HCT116 (cell line): ENCODE measurements at regions not wholly inside any gene's neighbourhood (a gene's known extent, or its start where the extent isn't known, plus 50 kb on each side); places are given as distances from the start of the nearest gene placed in this dataset.

Experiments used
- EGR1 ChIP-seq: IDR thresholded peaks from 2 replicates; pipeline ENCODE4 v1.6.1; 2012; ENCODE audit warnings: low read depth
- EZH2 ChIP-seq: fragments of 200-600 bp; sonication (generic); IDR thresholded peaks from 2 replicates; pipeline ENCODE4 v1.6.1; 2017; ENCODE audit warnings: antibody characterized with exemption, mixed run types
- POLR2A ChIP-seq: IDR thresholded peaks from 2 replicates; pipeline ENCODE4 v1.7.0; 2011; ENCODE audit warnings: borderline replicate concordance; ENCODE audit not compliant: insufficient read depth, insufficient read length; ENCODE audit errors: extremely low read depth
- POLR2AphosphoS5 ChIP-seq: IDR thresholded peaks from 2 replicates; pipeline ENCODE4 v1.6.1; 2011; ENCODE audit warnings: mild to moderate bottlenecking, low read depth, low read length, moderate library complexity
- SIN3A ChIP-seq: IDR thresholded peaks from 2 replicates; pipeline ENCODE4 v1.6.1; 2012; ENCODE audit warnings: low read depth
- SRF ChIP-seq: IDR thresholded peaks from 2 replicates; pipeline ENCODE4 v1.6.1; 2012; ENCODE audit warnings: low read depth
- YY1 ChIP-seq: IDR thresholded peaks from 2 replicates; pipeline ENCODE4 v1.6.1; 2011; ENCODE audit warnings: low read length, low read depth, moderate library complexity, mild to moderate bottlenecking; ENCODE audit not compliant: insufficient replicate concordance; ENCODE audit errors: extremely low read depth
- ZFX ChIP-seq: fragments of 450-650 bp; IDR thresholded peaks from 2 replicates; pipeline ENCODE4 v1.6.1; 2017
- ZNF274 ChIP-seq: fragments of 200-500 bp; sonication (Bioruptor generic); IDR thresholded peaks from 2 replicates; pipeline ENCODE4 v1.6.1; 2014; ENCODE audit warnings: mild to moderate bottlenecking, low read depth, low read length, inconsistent platforms
- TF ChIP-seq, protein P1 (sequence below), 3 experiments: fragments of 200-600 bp in 1 of 3; sonication (generic) in 1 of 3; IDR thresholded peaks in 2 of 3; conservative IDR thresholded peaks in 1 of 3; 2 replicates each; pipeline ENCODE4 v1.5.1; 2012 to 2017; ENCODE audit warnings: low read depth in 2 of 3, low read length in 2 of 3, antibody characterized with exemption in 1 of 3, borderline replicate concordance in 1 of 3, control low read depth in 1 of 3, mild to moderate bottlenecking in 1 of 3, mixed read lengths in 1 of 3, mixed run types in 1 of 3, moderate library complexity in 1 of 3; ENCODE audit not compliant: insufficient read depth in 1 of 3
- TF ChIP-seq, protein P2 (sequence below): IDR thresholded peaks from 2 replicates; pipeline ENCODE4 v1.6.1; 2012
- TF ChIP-seq, protein P3 (sequence below): IDR thresholded peaks from 2 replicates; pipeline ENCODE4 v1.6.1; 2012; ENCODE audit warnings: low read depth
- TF ChIP-seq, protein P4 (sequence below): IDR thresholded peaks from 2 replicates; pipeline ENCODE4 v1.6.1; 2011; ENCODE audit warnings: mild to moderate bottlenecking, low read length, moderate library complexity; ENCODE audit not compliant: insufficient replicate concordance; ENCODE audit errors: extremely low read depth

DNA sequence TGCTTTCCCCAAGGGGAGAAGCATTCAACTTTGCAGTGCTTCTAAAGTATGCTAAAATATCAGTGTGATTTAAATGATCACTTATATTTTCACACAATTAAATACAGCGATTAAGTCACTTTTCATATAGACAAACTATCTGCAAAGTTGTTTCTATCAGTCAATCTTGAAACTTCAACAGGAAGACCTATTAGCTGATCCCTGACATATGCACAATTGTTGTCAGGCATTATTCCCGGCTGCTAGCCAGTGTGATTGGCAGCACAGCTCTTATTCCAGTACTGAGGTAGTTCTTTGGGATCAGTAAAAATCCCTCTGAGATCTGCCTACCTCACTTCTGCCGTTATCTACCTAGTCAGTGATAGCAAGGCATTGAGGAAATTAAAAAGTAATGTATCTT is 629.5 kb downstream of the NR4A2 start:
- TF ChIP-seq, protein P1, sequence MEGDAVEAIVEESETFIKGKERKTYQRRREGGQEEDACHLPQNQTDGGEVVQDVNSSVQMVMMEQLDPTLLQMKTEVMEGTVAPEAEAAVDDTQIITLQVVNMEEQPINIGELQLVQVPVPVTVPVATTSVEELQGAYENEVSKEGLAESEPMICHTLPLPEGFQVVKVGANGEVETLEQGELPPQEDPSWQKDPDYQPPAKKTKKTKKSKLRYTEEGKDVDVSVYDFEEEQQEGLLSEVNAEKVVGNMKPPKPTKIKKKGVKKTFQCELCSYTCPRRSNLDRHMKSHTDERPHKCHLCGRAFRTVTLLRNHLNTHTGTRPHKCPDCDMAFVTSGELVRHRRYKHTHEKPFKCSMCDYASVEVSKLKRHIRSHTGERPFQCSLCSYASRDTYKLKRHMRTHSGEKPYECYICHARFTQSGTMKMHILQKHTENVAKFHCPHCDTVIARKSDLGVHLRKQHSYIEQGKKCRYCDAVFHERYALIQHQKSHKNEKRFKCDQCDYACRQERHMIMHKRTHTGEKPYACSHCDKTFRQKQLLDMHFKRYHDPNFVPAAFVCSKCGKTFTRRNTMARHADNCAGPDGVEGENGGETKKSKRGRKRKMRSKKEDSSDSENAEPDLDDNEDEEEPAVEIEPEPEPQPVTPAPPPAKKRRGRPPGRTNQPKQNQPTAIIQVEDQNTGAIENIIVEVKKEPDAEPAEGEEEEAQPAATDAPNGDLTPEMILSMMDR (IDR thresholded peaks at IDR 0.05 in 2 of 3, conservative IDR thresholded peaks at IDR 0.05 in 1 of 3; ENCODE audit: borderline replicate concordance in 1 of 3, insufficient read depth in 1 of 3, low read depth in 2 of 3, low read length in 2 of 3), result no peak
- TF ChIP-seq POLR2A (no peak), POLR2AphosphoS5 (no peak), YY1 (no peak), ZFX (no peak), SRF (no peak), EGR1 (no peak), SIN3A (no peak), EZH2 (no peak), ZNF274 (no peak)
- TF ChIP-seq, protein P2, sequence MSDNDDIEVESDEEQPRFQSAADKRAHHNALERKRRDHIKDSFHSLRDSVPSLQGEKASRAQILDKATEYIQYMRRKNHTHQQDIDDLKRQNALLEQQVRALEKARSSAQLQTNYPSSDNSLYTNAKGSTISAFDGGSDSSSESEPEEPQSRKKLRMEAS, result no peak
- TF ChIP-seq, protein P3, sequence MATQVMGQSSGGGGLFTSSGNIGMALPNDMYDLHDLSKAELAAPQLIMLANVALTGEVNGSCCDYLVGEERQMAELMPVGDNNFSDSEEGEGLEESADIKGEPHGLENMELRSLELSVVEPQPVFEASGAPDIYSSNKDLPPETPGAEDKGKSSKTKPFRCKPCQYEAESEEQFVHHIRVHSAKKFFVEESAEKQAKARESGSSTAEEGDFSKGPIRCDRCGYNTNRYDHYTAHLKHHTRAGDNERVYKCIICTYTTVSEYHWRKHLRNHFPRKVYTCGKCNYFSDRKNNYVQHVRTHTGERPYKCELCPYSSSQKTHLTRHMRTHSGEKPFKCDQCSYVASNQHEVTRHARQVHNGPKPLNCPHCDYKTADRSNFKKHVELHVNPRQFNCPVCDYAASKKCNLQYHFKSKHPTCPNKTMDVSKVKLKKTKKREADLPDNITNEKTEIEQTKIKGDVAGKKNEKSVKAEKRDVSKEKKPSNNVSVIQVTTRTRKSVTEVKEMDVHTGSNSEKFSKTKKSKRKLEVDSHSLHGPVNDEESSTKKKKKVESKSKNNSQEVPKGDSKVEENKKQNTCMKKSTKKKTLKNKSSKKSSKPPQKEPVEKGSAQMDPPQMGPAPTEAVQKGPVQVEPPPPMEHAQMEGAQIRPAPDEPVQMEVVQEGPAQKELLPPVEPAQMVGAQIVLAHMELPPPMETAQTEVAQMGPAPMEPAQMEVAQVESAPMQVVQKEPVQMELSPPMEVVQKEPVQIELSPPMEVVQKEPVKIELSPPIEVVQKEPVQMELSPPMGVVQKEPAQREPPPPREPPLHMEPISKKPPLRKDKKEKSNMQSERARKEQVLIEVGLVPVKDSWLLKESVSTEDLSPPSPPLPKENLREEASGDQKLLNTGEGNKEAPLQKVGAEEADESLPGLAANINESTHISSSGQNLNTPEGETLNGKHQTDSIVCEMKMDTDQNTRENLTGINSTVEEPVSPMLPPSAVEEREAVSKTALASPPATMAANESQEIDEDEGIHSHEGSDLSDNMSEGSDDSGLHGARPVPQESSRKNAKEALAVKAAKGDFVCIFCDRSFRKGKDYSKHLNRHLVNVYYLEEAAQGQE, result no peak
- TF ChIP-seq, protein P4, sequence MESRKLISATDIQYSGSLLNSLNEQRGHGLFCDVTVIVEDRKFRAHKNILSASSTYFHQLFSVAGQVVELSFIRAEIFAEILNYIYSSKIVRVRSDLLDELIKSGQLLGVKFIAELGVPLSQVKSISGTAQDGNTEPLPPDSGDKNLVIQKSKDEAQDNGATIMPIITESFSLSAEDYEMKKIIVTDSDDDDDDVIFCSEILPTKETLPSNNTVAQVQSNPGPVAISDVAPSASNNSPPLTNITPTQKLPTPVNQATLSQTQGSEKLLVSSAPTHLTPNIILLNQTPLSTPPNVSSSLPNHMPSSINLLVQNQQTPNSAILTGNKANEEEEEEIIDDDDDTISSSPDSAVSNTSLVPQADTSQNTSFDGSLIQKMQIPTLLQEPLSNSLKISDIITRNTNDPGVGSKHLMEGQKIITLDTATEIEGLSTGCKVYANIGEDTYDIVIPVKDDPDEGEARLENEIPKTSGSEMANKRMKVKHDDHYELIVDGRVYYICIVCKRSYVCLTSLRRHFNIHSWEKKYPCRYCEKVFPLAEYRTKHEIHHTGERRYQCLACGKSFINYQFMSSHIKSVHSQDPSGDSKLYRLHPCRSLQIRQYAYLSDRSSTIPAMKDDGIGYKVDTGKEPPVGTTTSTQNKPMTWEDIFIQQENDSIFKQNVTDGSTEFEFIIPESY, result no peak
